ENCODE measurements at regions not wholly inside any gene's neighbourhood (a gene's known extent, or its start where the extent isn't known, plus 50 kb on each side); places are given as distances from the start of the nearest gene placed in this dataset.

DNA sequence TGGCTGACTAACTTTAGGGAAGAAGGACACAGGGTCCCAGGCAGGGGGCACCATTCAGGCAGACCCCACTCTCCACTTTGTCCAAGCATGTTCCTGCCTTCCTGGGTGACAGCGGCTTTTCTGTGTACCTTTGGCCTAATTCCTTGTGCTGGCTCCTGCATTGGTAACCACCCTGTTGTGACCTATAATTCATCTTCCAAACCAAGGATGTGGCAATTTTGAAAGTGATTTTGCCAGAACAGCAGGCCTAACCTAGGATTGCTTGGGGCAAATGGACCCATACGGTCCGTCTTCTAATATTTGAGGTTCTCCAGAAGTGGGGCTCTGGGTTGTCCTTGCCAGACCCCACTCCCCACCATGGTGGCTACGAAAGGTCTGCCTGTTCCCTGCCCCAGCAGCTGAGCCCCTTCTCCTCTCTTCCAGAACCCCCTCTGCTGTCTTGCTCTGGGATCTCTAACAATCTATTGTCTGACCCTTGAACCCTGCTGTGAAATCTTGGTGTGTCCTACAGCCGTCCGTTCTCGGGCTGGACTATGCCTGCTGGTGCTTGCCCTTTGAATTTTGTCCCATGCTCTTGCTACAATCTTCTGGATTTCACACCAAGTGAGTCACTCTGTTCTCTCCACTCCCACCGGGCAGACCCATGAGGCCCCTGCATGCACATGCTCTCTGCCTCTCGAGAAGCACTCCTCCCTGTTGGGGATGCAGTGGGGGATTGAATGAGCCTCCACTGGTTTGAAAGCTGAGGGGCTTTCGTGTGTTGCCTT, 316.0 kb downstream of the CXCL12 start:
- WGBS = 59% methylated on average over 10 of the region's 10 CpGs
- TF ChIP-seq FOXA2 (IDR thresholded peaks at IDR 0.05) = no peak
- no peak for TF ChIP-seq TAF1 (conservative IDR thresholded peaks at IDR 0.05)
- peak; percentile 77 to 95 for TF ChIP-seq HNF4A (conservative IDR thresholded peaks at IDR 0.05)
- TF ChIP-seq, protein P1, sequence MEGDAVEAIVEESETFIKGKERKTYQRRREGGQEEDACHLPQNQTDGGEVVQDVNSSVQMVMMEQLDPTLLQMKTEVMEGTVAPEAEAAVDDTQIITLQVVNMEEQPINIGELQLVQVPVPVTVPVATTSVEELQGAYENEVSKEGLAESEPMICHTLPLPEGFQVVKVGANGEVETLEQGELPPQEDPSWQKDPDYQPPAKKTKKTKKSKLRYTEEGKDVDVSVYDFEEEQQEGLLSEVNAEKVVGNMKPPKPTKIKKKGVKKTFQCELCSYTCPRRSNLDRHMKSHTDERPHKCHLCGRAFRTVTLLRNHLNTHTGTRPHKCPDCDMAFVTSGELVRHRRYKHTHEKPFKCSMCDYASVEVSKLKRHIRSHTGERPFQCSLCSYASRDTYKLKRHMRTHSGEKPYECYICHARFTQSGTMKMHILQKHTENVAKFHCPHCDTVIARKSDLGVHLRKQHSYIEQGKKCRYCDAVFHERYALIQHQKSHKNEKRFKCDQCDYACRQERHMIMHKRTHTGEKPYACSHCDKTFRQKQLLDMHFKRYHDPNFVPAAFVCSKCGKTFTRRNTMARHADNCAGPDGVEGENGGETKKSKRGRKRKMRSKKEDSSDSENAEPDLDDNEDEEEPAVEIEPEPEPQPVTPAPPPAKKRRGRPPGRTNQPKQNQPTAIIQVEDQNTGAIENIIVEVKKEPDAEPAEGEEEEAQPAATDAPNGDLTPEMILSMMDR (IDR thresholded peaks at IDR 0.05; ENCODE audit: low read depth, low read length, missing input control) = no peak
- TF ChIP-seq, protein P2, sequence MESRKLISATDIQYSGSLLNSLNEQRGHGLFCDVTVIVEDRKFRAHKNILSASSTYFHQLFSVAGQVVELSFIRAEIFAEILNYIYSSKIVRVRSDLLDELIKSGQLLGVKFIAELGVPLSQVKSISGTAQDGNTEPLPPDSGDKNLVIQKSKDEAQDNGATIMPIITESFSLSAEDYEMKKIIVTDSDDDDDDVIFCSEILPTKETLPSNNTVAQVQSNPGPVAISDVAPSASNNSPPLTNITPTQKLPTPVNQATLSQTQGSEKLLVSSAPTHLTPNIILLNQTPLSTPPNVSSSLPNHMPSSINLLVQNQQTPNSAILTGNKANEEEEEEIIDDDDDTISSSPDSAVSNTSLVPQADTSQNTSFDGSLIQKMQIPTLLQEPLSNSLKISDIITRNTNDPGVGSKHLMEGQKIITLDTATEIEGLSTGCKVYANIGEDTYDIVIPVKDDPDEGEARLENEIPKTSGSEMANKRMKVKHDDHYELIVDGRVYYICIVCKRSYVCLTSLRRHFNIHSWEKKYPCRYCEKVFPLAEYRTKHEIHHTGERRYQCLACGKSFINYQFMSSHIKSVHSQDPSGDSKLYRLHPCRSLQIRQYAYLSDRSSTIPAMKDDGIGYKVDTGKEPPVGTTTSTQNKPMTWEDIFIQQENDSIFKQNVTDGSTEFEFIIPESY (IDR thresholded peaks at IDR 0.05) = no peak
- peak; percentile 10 to 24 for TF ChIP-seq RXRA (IDR thresholded peaks at IDR 0.05)
- TF ChIP-seq JUND (IDR thresholded peaks at IDR 0.05) = peak; percentile 33 to 77
- peak; percentile 62 for TF ChIP-seq SP1 (IDR thresholded peaks at IDR 0.05)
- TF ChIP-seq GABPA (IDR thresholded peaks at IDR 0.05 in 1 of 2, conservative IDR thresholded peaks at IDR 0.05 in 1 of 2) = no peak
- peak; percentile 77 for TF ChIP-seq HNF4G (IDR thresholded peaks at IDR 0.05)
- Histone ChIP-seq H3K4me1 (ENCODE audit: control insufficient read depth in 4 of 4, insufficient read depth in 4 of 4, low read length in 3 of 4) (peaks cover 0 to 35% (median 25%) of the 10 kb centered on the region in 4 donors), H3K27ac (ENCODE audit: low read depth in 1 of 2, low read length in 2 of 2) (peak overlapping the region; percentile 74 to 87), H3K9ac (ENCODE audit: low read depth in 1 of 2, low read length in 2 of 2) (no peak overlapping the region), H3K27me3 (ENCODE audit: control insufficient read depth in 4 of 4, insufficient read depth in 4 of 4, low read length in 3 of 4) (no peaks in the 10 kb centered on the region), H3K4me3 (ENCODE audit: low read depth in 1 of 3, low read length in 3 of 3) (no peak overlapping the region), H3K9me3 (ENCODE audit: control insufficient read depth in 4 of 4, low read length in 3 of 4) (no peaks in the 10 kb centered on the region), H3K36me3 (ENCODE audit: control insufficient read depth in 4 of 4, insufficient read depth in 3 of 4, low read depth in 1 of 4, low read length in 3 of 4) (no peaks in the 10 kb centered on the region)
- no peak for DNase-seq (ENCODE audit: low spot score)

DNA sequence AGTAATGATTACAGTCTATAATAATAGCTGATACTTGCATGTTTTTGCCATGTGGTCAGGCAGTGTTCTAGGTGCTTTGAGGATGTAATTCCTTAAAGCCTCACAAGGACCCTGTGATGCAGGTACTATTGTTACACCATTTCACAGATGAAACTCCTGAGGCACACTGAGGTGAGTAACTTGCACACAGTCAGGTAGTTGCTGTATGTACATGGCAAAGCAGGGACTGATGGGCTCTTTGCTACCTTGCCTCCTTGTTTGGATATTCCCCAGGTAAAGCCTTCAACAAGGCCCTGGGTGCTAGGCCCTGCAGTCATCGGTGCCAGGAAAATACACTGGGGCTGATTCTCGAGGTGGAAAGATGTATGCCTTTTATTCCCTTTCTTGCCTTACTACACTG, 317.5 kb downstream of the CXCL12 start:
- peaks cover 0 to 35% (median 25%) of the 10 kb centered on the region in 4 donors for H3K4me1 ChIP-seq (ENCODE audit: control insufficient read depth in 4 of 4, insufficient read depth in 4 of 4, low read length in 3 of 4)
- no peak overlapping the region for H3K27ac ChIP-seq (ENCODE audit: low read depth in 1 of 2, low read length in 2 of 2)
- 90% methylated on average over 2 of the region's 2 CpGs for WGBS
- DNase-seq (ENCODE audit: low spot score) = no peak
- H3K4me3 ChIP-seq (ENCODE audit: low read depth in 1 of 3, low read length in 3 of 3) = no peak overlapping the region
- no peaks in the 10 kb centered on the region for H3K36me3 ChIP-seq (ENCODE audit: control insufficient read depth in 4 of 4, insufficient read depth in 3 of 4, low read depth in 1 of 4, low read length in 3 of 4)
- TF ChIP-seq, protein P3, sequence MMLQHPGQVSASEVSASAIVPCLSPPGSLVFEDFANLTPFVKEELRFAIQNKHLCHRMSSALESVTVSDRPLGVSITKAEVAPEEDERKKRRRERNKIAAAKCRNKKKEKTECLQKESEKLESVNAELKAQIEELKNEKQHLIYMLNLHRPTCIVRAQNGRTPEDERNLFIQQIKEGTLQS (IDR thresholded peaks at IDR 0.05) = no peak
- TF ChIP-seq FOXA2 (IDR thresholded peaks at IDR 0.05) = no peak
- no peak for TF ChIP-seq FOXA1 (IDR thresholded peaks at IDR 0.05)
- no peak for TF ChIP-seq RXRA (IDR thresholded peaks at IDR 0.05)
- no peak for TF ChIP-seq RAD21 (IDR thresholded peaks at IDR 0.05)
- TF ChIP-seq SP1 (IDR thresholded peaks at IDR 0.05) = no peak
- no peak for TF ChIP-seq HNF4G (IDR thresholded peaks at IDR 0.05)
- no peak for TF ChIP-seq EGR1 (IDR thresholded peaks at IDR 0.05; ENCODE audit: low read depth in 2 of 2)
- TF ChIP-seq HNF4A (conservative IDR thresholded peaks at IDR 0.05) = no peak
- no peak for TF ChIP-seq GABPA (IDR thresholded peaks at IDR 0.05 in 1 of 2, conservative IDR thresholded peaks at IDR 0.05 in 1 of 2)
- TF ChIP-seq, protein P2 (IDR thresholded peaks at IDR 0.05) = no peak
- no peak for TF ChIP-seq NR2F2 (IDR thresholded peaks at IDR 0.05)
- TF ChIP-seq YY1 (IDR thresholded peaks at IDR 0.05) = no peak
- no peak for TF ChIP-seq JUND (IDR thresholded peaks at IDR 0.05)
- TF ChIP-seq, protein P4, sequence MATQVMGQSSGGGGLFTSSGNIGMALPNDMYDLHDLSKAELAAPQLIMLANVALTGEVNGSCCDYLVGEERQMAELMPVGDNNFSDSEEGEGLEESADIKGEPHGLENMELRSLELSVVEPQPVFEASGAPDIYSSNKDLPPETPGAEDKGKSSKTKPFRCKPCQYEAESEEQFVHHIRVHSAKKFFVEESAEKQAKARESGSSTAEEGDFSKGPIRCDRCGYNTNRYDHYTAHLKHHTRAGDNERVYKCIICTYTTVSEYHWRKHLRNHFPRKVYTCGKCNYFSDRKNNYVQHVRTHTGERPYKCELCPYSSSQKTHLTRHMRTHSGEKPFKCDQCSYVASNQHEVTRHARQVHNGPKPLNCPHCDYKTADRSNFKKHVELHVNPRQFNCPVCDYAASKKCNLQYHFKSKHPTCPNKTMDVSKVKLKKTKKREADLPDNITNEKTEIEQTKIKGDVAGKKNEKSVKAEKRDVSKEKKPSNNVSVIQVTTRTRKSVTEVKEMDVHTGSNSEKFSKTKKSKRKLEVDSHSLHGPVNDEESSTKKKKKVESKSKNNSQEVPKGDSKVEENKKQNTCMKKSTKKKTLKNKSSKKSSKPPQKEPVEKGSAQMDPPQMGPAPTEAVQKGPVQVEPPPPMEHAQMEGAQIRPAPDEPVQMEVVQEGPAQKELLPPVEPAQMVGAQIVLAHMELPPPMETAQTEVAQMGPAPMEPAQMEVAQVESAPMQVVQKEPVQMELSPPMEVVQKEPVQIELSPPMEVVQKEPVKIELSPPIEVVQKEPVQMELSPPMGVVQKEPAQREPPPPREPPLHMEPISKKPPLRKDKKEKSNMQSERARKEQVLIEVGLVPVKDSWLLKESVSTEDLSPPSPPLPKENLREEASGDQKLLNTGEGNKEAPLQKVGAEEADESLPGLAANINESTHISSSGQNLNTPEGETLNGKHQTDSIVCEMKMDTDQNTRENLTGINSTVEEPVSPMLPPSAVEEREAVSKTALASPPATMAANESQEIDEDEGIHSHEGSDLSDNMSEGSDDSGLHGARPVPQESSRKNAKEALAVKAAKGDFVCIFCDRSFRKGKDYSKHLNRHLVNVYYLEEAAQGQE (IDR thresholded peaks at IDR 0.05) = no peak
- TF ChIP-seq, protein P5, sequence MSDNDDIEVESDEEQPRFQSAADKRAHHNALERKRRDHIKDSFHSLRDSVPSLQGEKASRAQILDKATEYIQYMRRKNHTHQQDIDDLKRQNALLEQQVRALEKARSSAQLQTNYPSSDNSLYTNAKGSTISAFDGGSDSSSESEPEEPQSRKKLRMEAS (IDR thresholded peaks at IDR 0.05) = no peak
- TF ChIP-seq, protein P1 (IDR thresholded peaks at IDR 0.05; ENCODE audit: low read depth, low read length, missing input control) = no peak
- TF ChIP-seq TAF1 (conservative IDR thresholded peaks at IDR 0.05) = no peak
- H3K27me3 ChIP-seq (ENCODE audit: control insufficient read depth in 4 of 4, insufficient read depth in 4 of 4, low read length in 3 of 4) = no peaks in the 10 kb centered on the region
- H3K9ac ChIP-seq (ENCODE audit: low read depth in 1 of 2, low read length in 2 of 2) = no peak overlapping the region
- H3K9me3 ChIP-seq (ENCODE audit: control insufficient read depth in 4 of 4, low read length in 3 of 4) = no peaks in the 10 kb centered on the region

Measured in liver (tissue), 8 donors.